ENCODE measurements at regions not wholly inside any gene's neighbourhood (a gene's known extent, or its start where the extent isn't known, plus 50 kb on each side); places are given as distances from the start of the nearest gene placed in this dataset.

- DNase-seq (ENCODE audit: low read depth, low spot score): no peak
- TF ChIP-seq, protein P1, sequence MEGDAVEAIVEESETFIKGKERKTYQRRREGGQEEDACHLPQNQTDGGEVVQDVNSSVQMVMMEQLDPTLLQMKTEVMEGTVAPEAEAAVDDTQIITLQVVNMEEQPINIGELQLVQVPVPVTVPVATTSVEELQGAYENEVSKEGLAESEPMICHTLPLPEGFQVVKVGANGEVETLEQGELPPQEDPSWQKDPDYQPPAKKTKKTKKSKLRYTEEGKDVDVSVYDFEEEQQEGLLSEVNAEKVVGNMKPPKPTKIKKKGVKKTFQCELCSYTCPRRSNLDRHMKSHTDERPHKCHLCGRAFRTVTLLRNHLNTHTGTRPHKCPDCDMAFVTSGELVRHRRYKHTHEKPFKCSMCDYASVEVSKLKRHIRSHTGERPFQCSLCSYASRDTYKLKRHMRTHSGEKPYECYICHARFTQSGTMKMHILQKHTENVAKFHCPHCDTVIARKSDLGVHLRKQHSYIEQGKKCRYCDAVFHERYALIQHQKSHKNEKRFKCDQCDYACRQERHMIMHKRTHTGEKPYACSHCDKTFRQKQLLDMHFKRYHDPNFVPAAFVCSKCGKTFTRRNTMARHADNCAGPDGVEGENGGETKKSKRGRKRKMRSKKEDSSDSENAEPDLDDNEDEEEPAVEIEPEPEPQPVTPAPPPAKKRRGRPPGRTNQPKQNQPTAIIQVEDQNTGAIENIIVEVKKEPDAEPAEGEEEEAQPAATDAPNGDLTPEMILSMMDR (IDR thresholded peaks at IDR 0.05; ENCODE audit: insufficient read depth, low read length, missing control alignments): no peak
- ChIA-PET POLR2A (no interaction called here), CTCF (no interaction called here)
- H3K4me3 ChIP-seq (ENCODE audit: low read depth, low read length): no peak overlapping the region
Observed at GRCh38 chr9:24841993-24842392, 296.3 kb upstream of the IZUMO3 start.

DNA sequence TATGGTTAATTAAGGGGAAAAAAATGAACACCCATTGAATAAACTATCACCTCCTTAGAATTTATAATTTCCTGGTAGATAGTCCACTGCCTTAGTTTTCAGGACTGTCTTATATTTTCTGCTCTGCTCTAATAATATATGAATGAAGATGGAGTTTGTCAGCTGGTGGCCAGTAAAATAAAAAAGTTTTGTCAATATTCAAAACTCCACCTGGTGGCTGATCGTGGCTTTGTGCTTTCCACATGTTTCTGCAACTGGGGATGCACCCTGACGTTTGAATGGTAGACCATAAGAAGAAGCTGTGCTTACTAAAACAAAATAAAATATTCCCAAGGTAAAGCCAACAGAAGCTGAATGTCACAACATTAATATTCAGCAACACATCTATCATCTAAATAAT, 286.6 kb upstream of the IZUMO3 start:
- no peak overlapping the region for H3K4me3 ChIP-seq (ENCODE audit: low read depth, low read length)
- POLR2A ChIA-PET: no interaction called here
- TF ChIP-seq, protein P1 (IDR thresholded peaks at IDR 0.05; ENCODE audit: insufficient read depth, low read length, missing control alignments): no peak
- DNase-seq (ENCODE audit: low read depth, low spot score): no peak
- CTCF ChIA-PET: no interaction called here

GRCh38 chr9:24828687-24829086, 283.0 kb upstream of the IZUMO3 start:
- no peak for DNase-seq (ENCODE audit: low read depth, low spot score)
- H3K4me3 ChIP-seq (ENCODE audit: low read depth, low read length): no peak overlapping the region
- POLR2A ChIA-PET: no interaction called here
- CTCF ChIA-PET: no interaction called here
- TF ChIP-seq, protein P1 (IDR thresholded peaks at IDR 0.05; ENCODE audit: insufficient read depth, low read length, missing control alignments): no peak

- H3K4me3 ChIP-seq (ENCODE audit: low read depth, low read length): no peak overlapping the region
- no peak for DNase-seq (ENCODE audit: low read depth, low spot score)
- ChIA-PET POLR2A (no interaction called here), CTCF (no interaction called here)
- TF ChIP-seq, protein P1 (IDR thresholded peaks at IDR 0.05; ENCODE audit: insufficient read depth, low read length, missing control alignments): no peak
Observed at GRCh38 chr9:24824607-24825006, 278.9 kb upstream of the IZUMO3 start.

DNA sequence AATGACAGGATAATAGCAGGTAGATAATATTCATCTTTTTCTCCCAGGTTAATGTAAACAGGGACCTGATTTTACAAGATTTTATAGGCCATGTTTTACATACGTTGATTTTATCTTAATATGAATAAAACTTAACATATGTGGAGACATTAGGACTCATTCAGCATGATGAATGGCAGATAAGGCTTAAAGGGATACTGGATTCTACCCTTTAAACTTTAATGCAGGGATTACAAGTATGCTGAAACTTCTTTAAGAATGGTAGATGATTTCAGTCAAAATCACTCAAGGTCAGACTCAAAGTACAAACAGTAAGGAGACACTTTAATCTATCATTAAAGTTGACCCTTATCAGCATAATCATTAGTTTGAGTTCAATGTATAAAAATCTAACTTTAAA, 274.5 kb upstream of the IZUMO3 start:
- CTCF ChIA-PET: no interaction called here
- TF ChIP-seq, protein P1 (IDR thresholded peaks at IDR 0.05; ENCODE audit: insufficient read depth, low read length, missing control alignments): no peak
- H3K4me3 ChIP-seq (ENCODE audit: low read depth, low read length): no peak overlapping the region
- POLR2A ChIA-PET: no interaction called here
- no peak for DNase-seq (ENCODE audit: low read depth, low spot score)

DNA sequence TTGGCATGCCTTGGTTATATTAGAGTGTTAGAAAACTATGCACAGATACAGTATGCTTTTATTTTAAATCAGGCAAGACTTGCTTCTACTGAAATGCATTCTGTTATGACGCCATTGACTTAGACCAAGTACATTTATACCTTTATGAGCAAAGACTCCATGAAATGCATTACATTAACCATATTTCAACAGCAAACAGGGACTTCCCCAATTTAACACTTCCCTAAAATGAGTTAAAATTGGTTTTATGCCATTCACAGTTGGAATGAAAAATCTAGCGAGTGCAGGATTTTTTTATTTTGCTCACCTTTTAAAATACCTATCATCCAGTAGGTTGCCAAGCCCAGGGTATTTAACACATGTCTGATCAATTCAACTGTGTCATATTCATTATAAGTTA, 272.1 kb upstream of the IZUMO3 start:
- CTCF ChIA-PET: no interaction called here

More for the DNA sequence above, 272.1 kb upstream of the IZUMO3 start:
- H3K4me3 ChIP-seq (ENCODE audit: low read depth, low read length): no peak overlapping the region
- POLR2A ChIA-PET: no interaction called here
- TF ChIP-seq, protein P1 (IDR thresholded peaks at IDR 0.05; ENCODE audit: insufficient read depth, low read length, missing control alignments): no peak
- DNase-seq (ENCODE audit: low read depth, low spot score): no peak
